ENCODE measurements at regions not wholly inside any gene's neighbourhood (a gene's known extent, or its start where the extent isn't known, plus 50 kb on each side); places are given as distances from the start of the nearest gene placed in this dataset.

- no peak for DNase-seq
Measured at GRCh38 chr13:85371254-85371653, 428.0 kb downstream of the SLITRK6 start.

GRCh38 chr13:85368686-85369085 lies 430.5 kb downstream of the SLITRK6 start:
- DNase-seq: no peak

- no peak for DNase-seq
Measured at GRCh38 chr13:85367887-85368286, 431.3 kb downstream of the SLITRK6 start.

- DNase-seq: no peak
Measured at GRCh38 chr13:85366759-85367417, 432.3 kb downstream of the SLITRK6 start.

GRCh38 chr13:85363504-85363903 lies 435.7 kb downstream of the SLITRK6 start:
- no peak for DNase-seq

- no peak for DNase-seq
Measured at GRCh38 chr13:85362980-85363379, 436.2 kb downstream of the SLITRK6 start.

GRCh38 chr13:85347251-85347650 lies 452.0 kb downstream of the SLITRK6 start:
- DNase-seq: no peak

GRCh38 chr13:85334187-85334586 lies 465.0 kb downstream of the SLITRK6 start:
- no peak for DNase-seq

- no peak for DNase-seq
Measured at GRCh38 chr13:85333506-85334020, 465.7 kb downstream of the SLITRK6 start.

- no peak for DNase-seq
Measured at GRCh38 chr13:85332615-85333014, 466.6 kb downstream of the SLITRK6 start.

GRCh38 chr13:85321734-85322133 lies 477.5 kb downstream of the SLITRK6 start:
- DNase-seq: no peak

- DNase-seq: no peak
Measured at GRCh38 chr13:85317781-85318180, 481.4 kb downstream of the SLITRK6 start.

GRCh38 chr13:85316506-85317025 lies 482.7 kb downstream of the SLITRK6 start:
- DNase-seq: no peak

GRCh38 chr13:85314686-85315085 lies 484.5 kb downstream of the SLITRK6 start:
- DNase-seq: no peak

GRCh38 chr13:85313761-85314503 lies 485.3 kb downstream of the SLITRK6 start:
- DNase-seq: peak; percentile 37 to 88

GRCh38 chr13:85312071-85312470 lies 487.1 kb downstream of the SLITRK6 start:
- no peak for DNase-seq

- no peak for DNase-seq
Measured at GRCh38 chr13:85303630-85304029, 495.6 kb downstream of the SLITRK6 start.

GRCh38 chr13:85298387-85298924 lies 500.8 kb downstream of the SLITRK6 start:
- DNase-seq: no peak

- DNase-seq: no peak
Measured at GRCh38 chr13:85288698-85289097, 510.5 kb downstream of the SLITRK6 start.

GRCh38 chr13:85287528-85287927 lies 511.7 kb downstream of the SLITRK6 start:
- no peak for DNase-seq

- DNase-seq: no peak
Measured at GRCh38 chr13:85286081-85286480, 513.1 kb downstream of the SLITRK6 start.

- no peak for DNase-seq
Measured at GRCh38 chr13:85284349-85284748, 514.9 kb downstream of the SLITRK6 start.

- no peak for DNase-seq
Measured at GRCh38 chr13:85283408-85283807, 515.8 kb downstream of the SLITRK6 start.

- DNase-seq: no peak
Measured at GRCh38 chr13:85282876-85283275, 516.3 kb downstream of the SLITRK6 start.

Measured in SW 1271 (cell line).